CD4-positive, alpha-beta T cell (primary cell): ENCODE measurements at regions not wholly inside any gene's neighbourhood (a gene's known extent, or its start where the extent isn't known, plus 50 kb on each side); places are given as distances from the start of the nearest gene placed in this dataset.
"Not testable (repeated sequence)": the region's sequence is repeated elsewhere in the genome, so short reads cannot be mapped to it uniquely, and the experiment has no call there.

Experiments
- ATAC-seq: fragments of 200-7000 bp; cut with Tn5 transposase; one replicate; pipeline ENCODE4 v1.10.0; 2022; ENCODE audit warnings: mild to moderate bottlenecking; ENCODE audit not compliant: poor library complexity
- CTCF ChIA-PET: fragments of 350-600 bp; sonication (Branson Sonifier 250); formaldehyde crosslinking; loops from one replicate; lab custom pipeline; 2021; ENCODE audit warnings: antibody characterized with exemption, inconsistent platforms; lab: Charles Lee
- POLR2A ChIA-PET: fragments of 350-600 bp; sonication (Branson Sonifier 250); formaldehyde crosslinking; loops from one replicate; lab custom pipeline; 2021; ENCODE audit warnings: antibody characterized with exemption, inconsistent platforms; lab: Charles Lee
- DNase-seq, 14 experiments: peaks; one replicate each; pipeline ENCODE4 v3.0.0-alpha.2; 2013 to 2020; ENCODE audit warnings: mixed read lengths in 2 of 14
- H3K27ac ChIP-seq, 2 donors: one replicate each; pipeline versions ENCODE4 v1.5.1 to v1.7.0; 2013; ENCODE audit warnings: low read length in 2 of 2, low read depth in 1 of 2, mild to moderate bottlenecking in 1 of 2
- H3K27me3 ChIP-seq, 2 experiments: 1 replicate in 1 of 2; 2 replicates in 1 of 2; pipeline versions ENCODE4 v1.6.1 to v1.7.0; 2013; ENCODE audit warnings: low read length in 2 of 2, control low read depth in 1 of 2, mild to moderate bottlenecking in 1 of 2, moderate library complexity in 1 of 2; ENCODE audit not compliant: insufficient read depth in 2 of 2, control insufficient read depth in 1 of 2
- H3K36me3 ChIP-seq: one replicate; pipeline ENCODE4 v1.6.1; 2013; ENCODE audit warnings: low read length, control low read depth; ENCODE audit not compliant: insufficient read depth
- H3K4me1 ChIP-seq: one replicate; pipeline ENCODE4 v1.6.1; 2013; ENCODE audit warnings: low read length, control low read depth; ENCODE audit not compliant: insufficient read depth
- H3K4me3 ChIP-seq: one replicate; pipeline ENCODE4 v1.5.1; 2013; ENCODE audit warnings: mild to moderate bottlenecking, low read length, moderate library complexity
- H3K9me3 ChIP-seq, 2 experiments: 1 replicate in 1 of 2; 2 replicates in 1 of 2; pipeline versions ENCODE4 v1.6.1 to v1.7.0; 2013; ENCODE audit warnings: low read length in 2 of 2, mild to moderate bottlenecking in 2 of 2, control low read depth in 1 of 2, moderate library complexity in 1 of 2; ENCODE audit not compliant: control insufficient read depth in 1 of 2, insufficient read depth in 1 of 2
- H3K27ac Mint-ChIP-seq: one replicate; pipeline ENCODE4 v1.8.0; 2020; ENCODE audit warnings: mixed read lengths
- H3K27me3 Mint-ChIP-seq: one replicate; pipeline ENCODE4 v1.8.0; 2021; ENCODE audit warnings: mixed read lengths
- H3K36me3 Mint-ChIP-seq: one replicate; pipeline ENCODE4 v1.8.0; 2021; ENCODE audit warnings: low read depth, mixed read lengths
- H3K4me1 Mint-ChIP-seq: one replicate; pipeline ENCODE4 v1.8.0; 2021; ENCODE audit warnings: low read depth, mixed read lengths
- H3K4me3 Mint-ChIP-seq: one replicate; pipeline ENCODE4 v1.8.0; 2020; ENCODE audit warnings: mild to moderate bottlenecking, mixed read lengths
- H3K9me3 Mint-ChIP-seq: one replicate; pipeline ENCODE4 v1.8.0; 2020; ENCODE audit warnings: mixed read lengths
- intact Hi-C, 2 experiments: fragments of 100-400 bp; cut with DNase I in 1 of 2; cut with micrococcal nuclease in 1 of 2; formaldehyde crosslinking; loops; one replicate each; pipeline versions ENCODE4 v1.15.1 to v1.9.0; 2023 to 2025; cut with DNase I, micrococcal nuclease
- TF ChIP-seq, protein P1 (sequence below): fragments of 200-600 bp; IDR thresholded peaks from one replicate; pipeline ENCODE4 v1.8.0; 2022; ENCODE audit warnings: antibody characterized with exemption, mild to moderate bottlenecking

DNA sequence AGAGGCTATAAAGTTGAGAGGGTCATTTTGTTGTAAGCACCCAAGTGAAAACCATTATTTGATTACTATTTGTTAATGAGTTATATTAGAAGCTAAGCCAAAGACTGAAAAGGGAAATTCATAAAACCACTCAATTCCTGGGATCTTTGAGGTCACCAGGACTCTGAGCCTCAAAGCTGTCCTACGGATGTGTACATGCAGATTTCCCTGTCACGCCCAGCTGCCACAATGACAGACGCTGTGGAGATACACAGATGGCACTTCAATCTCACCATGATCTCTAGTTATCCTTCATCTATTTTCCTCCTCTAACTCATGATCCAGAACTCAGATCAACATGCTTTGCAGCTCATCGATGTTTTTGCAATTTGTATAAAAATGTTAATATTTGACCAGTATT lies 403.5 kb upstream of the MIR17HG start:
- H3K4me1 Mint-ChIP-seq: no peaks in the 10 kb centered on the region
- H3K9me3 ChIP-seq: peaks cover 0 to 11% of the 10 kb centered on the region in 2 experiments
- ATAC-seq (no peak), DNase-seq (no peak)
- no peak overlapping the region for H3K4me3 Mint-ChIP-seq
- no peak overlapping the region for H3K27ac Mint-ChIP-seq
- H3K9me3 Mint-ChIP-seq: peaks cover 2% of the 10 kb centered on the region
- POLR2A ChIA-PET: no interaction called here
- H3K4me3 ChIP-seq: no peak overlapping the region
- TF ChIP-seq, protein P1, sequence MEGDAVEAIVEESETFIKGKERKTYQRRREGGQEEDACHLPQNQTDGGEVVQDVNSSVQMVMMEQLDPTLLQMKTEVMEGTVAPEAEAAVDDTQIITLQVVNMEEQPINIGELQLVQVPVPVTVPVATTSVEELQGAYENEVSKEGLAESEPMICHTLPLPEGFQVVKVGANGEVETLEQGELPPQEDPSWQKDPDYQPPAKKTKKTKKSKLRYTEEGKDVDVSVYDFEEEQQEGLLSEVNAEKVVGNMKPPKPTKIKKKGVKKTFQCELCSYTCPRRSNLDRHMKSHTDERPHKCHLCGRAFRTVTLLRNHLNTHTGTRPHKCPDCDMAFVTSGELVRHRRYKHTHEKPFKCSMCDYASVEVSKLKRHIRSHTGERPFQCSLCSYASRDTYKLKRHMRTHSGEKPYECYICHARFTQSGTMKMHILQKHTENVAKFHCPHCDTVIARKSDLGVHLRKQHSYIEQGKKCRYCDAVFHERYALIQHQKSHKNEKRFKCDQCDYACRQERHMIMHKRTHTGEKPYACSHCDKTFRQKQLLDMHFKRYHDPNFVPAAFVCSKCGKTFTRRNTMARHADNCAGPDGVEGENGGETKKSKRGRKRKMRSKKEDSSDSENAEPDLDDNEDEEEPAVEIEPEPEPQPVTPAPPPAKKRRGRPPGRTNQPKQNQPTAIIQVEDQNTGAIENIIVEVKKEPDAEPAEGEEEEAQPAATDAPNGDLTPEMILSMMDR: no peak
- H3K4me1 ChIP-seq: no peaks in the 10 kb centered on the region
- H3K27ac ChIP-seq: no peak overlapping the region
- H3K27me3 ChIP-seq: no peaks in the 10 kb centered on the region
- intact Hi-C loops: no loop called here
- H3K36me3 ChIP-seq: no peaks in the 10 kb centered on the region
- CTCF ChIA-PET: no interaction called here
- H3K36me3 Mint-ChIP-seq: no peaks in the 10 kb centered on the region
- no peaks in the 10 kb centered on the region for H3K27me3 Mint-ChIP-seq

DNA sequence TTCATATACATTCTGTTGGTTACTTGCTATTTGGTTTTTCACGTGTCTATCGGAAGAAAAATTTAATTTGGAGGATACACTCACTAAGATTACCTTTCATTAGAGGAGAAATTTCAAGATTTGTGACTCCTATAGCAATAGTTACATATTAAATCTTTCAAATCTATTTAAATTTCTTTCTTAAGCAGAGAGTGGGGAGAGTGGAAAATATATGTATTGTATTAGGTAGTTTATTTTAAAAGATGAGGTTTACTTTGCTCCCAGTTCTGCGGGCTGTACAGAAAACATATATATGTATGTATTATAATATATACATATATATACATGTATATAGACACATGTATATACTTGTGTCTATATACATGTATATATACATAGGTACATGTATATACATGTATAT lies 402.3 kb upstream of the MIR17HG start:
- intact Hi-C loops, ATAC-seq, H3K27me3 ChIP-seq, POLR2A ChIA-PET, CTCF ChIA-PET, DNase-seq, H3K4me1 Mint-ChIP-seq, H3K27ac ChIP-seq, H3K36me3 Mint-ChIP-seq, H3K9me3 Mint-ChIP-seq, H3K4me3 ChIP-seq, H3K27me3 Mint-ChIP-seq, H3K4me1 ChIP-seq, H3K36me3 ChIP-seq, H3K4me3 Mint-ChIP-seq, H3K27ac Mint-ChIP-seq: not testable (repeated sequence)
- H3K9me3 ChIP-seq: peaks cover 0 to 11% of the 10 kb centered on the region in 2 experiments

DNA sequence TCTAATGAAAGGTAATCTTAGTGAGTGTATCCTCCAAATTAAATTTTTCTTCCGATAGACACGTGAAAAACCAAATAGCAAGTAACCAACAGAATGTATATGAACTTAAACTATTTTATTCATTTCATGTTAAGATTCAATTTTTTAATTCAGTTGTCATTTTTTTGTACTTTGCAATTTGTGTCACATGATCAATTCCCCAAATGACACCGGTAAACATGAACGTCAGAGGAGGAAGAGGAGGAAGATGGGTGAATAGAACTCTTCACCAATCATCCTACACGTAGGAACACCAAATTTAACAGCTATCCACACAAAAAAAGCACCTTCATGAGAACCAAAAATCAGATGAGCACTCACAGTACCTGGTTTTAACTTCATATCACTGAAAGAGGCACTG lies 401.4 kb upstream of the MIR17HG start:
- H3K4me1 ChIP-seq, ATAC-seq, H3K9me3 Mint-ChIP-seq, H3K4me3 ChIP-seq, POLR2A ChIA-PET, H3K4me3 Mint-ChIP-seq, H3K27ac ChIP-seq, H3K36me3 Mint-ChIP-seq, intact Hi-C loops, H3K27me3 Mint-ChIP-seq, H3K27me3 ChIP-seq, CTCF ChIA-PET, DNase-seq, H3K36me3 ChIP-seq, H3K27ac Mint-ChIP-seq, H3K4me1 Mint-ChIP-seq: not testable (repeated sequence)
- H3K9me3 ChIP-seq: peaks cover 0 to 11% of the 10 kb centered on the region in 2 experiments

DNA sequence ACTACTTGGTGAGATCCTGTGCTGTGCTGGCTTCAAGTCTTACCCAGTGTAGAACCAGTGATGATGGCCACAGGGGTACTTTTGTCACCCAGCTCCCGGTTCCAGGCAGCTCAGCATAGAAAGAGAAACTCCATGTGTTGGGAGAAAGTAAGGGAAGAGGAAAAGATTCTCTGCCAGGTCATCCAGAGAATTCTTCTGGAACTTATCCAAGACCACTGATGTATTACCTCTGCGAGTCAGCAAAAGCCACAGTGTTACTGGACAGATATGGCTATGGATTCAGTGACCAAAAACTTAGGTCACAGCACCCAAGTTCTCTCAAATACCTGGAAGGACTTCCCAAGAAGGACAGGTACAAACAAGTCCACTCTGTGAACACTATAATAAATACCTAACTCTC lies 399.5 kb upstream of the MIR17HG start:
- DNase-seq (no peak), ATAC-seq (no peak)
- Histone ChIP-seq H3K36me3 (no peaks in the 10 kb centered on the region), H3K27me3 (no peaks in the 10 kb centered on the region), H3K9me3 (peaks cover 0 to 11% of the 10 kb centered on the region in 2 experiments), H3K4me3 (no peak overlapping the region), H3K4me1 (no peaks in the 10 kb centered on the region), H3K27ac (no peak overlapping the region)
- Mint-ChIP-seq H3K36me3 (no peaks in the 10 kb centered on the region), H3K9me3 (peaks cover 5% of the 10 kb centered on the region), H3K27me3 (no peaks in the 10 kb centered on the region), H3K4me3 (no peak overlapping the region), H3K27ac (no peak overlapping the region), H3K4me1 (no peaks in the 10 kb centered on the region)
- CTCF ChIA-PET: no interaction called here
- POLR2A ChIA-PET: no interaction called here
- intact Hi-C loops: no loop called here
- TF ChIP-seq, protein P1: no peak
